Natural killer cell treated with Interleukin-12 subunit alpha and Interleukin-12 subunit beta and Interleukin-15 and Interleukin-18, amount 100 ng/mL, for 72 hours (primary cell): ENCODE measurements at regions not wholly inside any gene's neighbourhood (a gene's known extent, or its start where the extent isn't known, plus 50 kb on each side); places are given as distances from the start of the nearest gene placed in this dataset.

Experiments
- ATAC-seq, 2 donors: fragments of 150-1000 bp; cut with Tn5 transposase in 1 of 2; sonication (Bioruptor Pico), chemical (Tn5 transposase) in 1 of 2; 2 replicates each; pipeline ENCODE4 v1.10.0; 2021
- DNase-seq: peaks from one replicate; pipeline ENCODE4 v3.0.0; 2022; ENCODE audit warnings: low spot score
- H3K27ac Mint-ChIP-seq, 2 donors: 1 replicate in 1 of 2; 2 replicates in 1 of 2; pipeline ENCODE4 v1.8.0; 2022; ENCODE audit warnings: mixed read lengths in 2 of 2, mild to moderate bottlenecking in 1 of 2, moderate library complexity in 1 of 2
- H3K27me3 Mint-ChIP-seq, 2 donors: 1 replicate in 1 of 2; 2 replicates in 1 of 2; pipeline ENCODE4 v1.8.0; 2022; ENCODE audit warnings: mixed read lengths in 2 of 2
- H3K36me3 Mint-ChIP-seq: one replicate; pipeline ENCODE4 v1.8.0; 2022; ENCODE audit warnings: mixed read lengths
- H3K4me1 Mint-ChIP-seq, 2 donors: 1 replicate in 1 of 2; 2 replicates in 1 of 2; pipeline ENCODE4 v1.8.0; 2022; ENCODE audit warnings: low read depth in 2 of 2, mixed read lengths in 2 of 2, mild to moderate bottlenecking in 1 of 2
- H3K4me3 Mint-ChIP-seq: one replicate; pipeline ENCODE4 v1.8.0; 2022; ENCODE audit warnings: mixed read lengths
- H3K9me3 Mint-ChIP-seq: 2 replicates; pipeline ENCODE4 v1.8.0; 2022; ENCODE audit warnings: mixed read lengths

DNA sequence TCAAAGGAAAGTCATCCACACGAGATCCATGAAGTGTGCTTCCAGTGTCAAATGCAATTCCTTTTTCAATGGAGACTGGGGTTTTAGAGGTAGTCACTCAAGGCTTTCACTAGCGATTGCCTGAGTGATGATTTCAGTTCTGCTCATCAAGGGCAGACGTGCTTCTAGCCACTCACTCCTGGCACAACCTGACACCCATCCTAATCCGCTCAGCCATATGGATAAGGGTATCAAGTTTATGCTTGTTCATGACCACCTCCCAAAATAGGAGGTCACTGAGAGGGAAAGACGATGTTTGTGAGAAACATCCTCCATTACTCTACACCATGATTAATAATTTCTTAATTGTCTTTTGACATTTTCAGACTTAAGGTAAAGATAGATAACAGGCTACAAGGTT is 91.3 kb upstream of the HEY2 start:
- H3K27me3 Mint-ChIP-seq: peaks cover 15 to 19% of the 10 kb centered on the region in 2 donors
- H3K36me3 Mint-ChIP-seq: no peaks in the 10 kb centered on the region
- no peak overlapping the region for H3K27ac Mint-ChIP-seq
- DNase-seq (no peak), ATAC-seq (no peak)
- H3K9me3 Mint-ChIP-seq: no peaks in the 10 kb centered on the region
- H3K4me3 Mint-ChIP-seq: no peak overlapping the region
- no peaks in the 10 kb centered on the region for H3K4me1 Mint-ChIP-seq

DNA sequence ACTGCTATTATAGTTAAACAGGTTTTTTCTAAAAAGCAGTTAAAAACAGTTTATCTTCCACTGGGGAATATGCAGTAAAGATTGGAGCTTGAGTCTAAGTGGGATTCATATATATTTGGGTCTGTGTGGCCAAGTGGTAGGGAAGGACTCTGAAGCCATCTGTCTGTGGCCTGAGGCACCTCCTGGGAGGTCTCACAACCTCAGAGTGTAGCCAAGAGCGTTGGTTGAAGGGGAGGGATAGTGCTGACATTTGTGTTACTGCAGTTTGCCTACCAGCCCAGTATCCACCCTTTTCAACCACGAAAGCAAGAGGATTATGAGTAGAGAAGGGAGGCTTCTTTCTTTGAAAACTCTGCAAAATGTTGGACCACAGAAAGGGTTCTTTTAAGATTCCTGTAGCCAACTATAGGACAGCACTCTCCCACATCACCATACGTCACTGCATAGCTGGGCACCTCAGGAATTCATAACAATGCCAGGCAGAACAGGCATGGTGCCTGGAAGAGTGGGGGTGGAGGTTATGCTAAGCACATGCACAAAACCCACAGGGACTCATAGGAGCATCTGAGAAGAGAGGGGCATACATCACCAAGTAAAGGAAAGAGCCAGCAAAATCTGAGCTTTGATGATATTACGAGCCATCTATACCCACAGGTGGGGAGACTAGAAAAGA is 90.5 kb upstream of the HEY2 start:
- no peak for DNase-seq
- no peaks in the 10 kb centered on the region for H3K9me3 Mint-ChIP-seq
- H3K36me3 Mint-ChIP-seq: no peaks in the 10 kb centered on the region
- H3K27me3 Mint-ChIP-seq: peaks cover 15 to 19% of the 10 kb centered on the region in 2 donors
- H3K4me1 Mint-ChIP-seq: no peaks in the 10 kb centered on the region
- no peak overlapping the region for H3K4me3 Mint-ChIP-seq
- ATAC-seq: no peak
- no peak overlapping the region for H3K27ac Mint-ChIP-seq

DNA sequence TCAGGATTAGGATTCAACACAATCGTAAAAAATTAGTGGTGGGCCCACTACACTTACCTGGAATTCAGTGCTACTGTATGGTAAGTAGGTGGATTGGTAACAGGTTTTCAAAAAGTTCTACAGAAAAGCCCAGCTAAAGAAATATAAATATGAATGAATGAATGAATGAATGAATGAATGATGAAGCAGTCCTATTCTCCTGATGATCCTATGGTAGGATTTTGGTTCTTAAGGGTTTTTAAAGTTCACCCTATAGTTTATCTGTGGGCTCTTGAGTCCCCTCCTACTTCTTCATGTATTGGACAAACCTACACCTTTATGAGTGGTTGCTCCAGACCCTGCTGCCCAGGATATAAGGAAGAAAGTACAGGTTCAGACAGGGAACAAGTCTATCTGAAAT is 89.5 kb upstream of the HEY2 start:
- H3K36me3 Mint-ChIP-seq: no peaks in the 10 kb centered on the region
- peaks cover 15 to 19% of the 10 kb centered on the region in 2 donors for H3K27me3 Mint-ChIP-seq
- no peak overlapping the region for H3K27ac Mint-ChIP-seq
- no peaks in the 10 kb centered on the region for H3K4me1 Mint-ChIP-seq
- no peaks in the 10 kb centered on the region for H3K9me3 Mint-ChIP-seq
- no peak overlapping the region for H3K4me3 Mint-ChIP-seq
- ATAC-seq (no peak), DNase-seq (no peak)

DNA sequence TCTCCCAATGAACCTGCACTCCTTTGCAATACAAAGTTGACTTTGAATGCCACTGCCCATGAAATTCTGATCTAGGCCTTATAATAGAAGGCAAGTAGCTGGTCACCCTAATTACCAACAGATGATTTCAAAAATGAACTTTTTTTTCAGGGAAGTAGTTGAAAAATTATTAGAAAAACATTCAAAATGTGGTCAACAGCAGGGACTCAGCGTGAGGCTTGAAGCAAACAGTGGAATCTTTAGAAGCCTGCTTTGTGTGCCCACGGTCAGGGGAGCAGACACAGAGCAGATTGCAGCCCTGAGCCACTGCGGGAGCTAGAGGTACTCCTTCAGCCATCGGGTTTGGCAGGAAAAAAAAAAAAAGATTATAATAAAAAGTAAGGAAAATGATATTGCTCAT is 87.1 kb upstream of the HEY2 start:
- no peaks in the 10 kb centered on the region for H3K4me1 Mint-ChIP-seq
- ATAC-seq (no peak), DNase-seq (no peak)
- no peak overlapping the region for H3K27ac Mint-ChIP-seq
- H3K4me3 Mint-ChIP-seq: no peak overlapping the region
- H3K27me3 Mint-ChIP-seq: peaks cover 25 to 29% of the 10 kb centered on the region in 2 donors
- H3K36me3 Mint-ChIP-seq: no peaks in the 10 kb centered on the region
- no peaks in the 10 kb centered on the region for H3K9me3 Mint-ChIP-seq

DNA sequence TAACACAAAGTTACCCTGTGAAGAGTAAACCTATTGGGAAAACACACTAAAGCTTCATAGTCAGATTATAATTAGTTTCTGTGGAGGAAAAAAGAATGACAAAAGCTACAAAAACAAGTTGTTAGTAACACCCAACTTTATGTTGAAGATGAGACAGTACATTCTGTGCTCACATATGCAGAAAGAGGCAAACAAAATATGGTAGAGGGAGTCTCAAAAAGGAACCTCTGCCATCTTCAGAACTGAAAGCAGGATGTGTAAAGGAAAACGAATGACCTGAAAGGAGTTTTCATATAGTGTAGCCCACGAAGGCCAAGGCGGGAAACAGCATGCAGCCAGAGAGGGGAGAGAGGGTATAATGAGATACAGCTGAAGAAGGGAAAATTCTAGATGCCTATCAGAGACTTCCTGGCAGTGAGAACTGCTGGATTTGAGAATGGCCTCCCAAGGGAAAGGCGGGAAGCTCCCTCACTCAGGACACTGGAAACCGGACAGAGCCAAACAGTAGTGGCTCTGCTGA is 84.1 kb upstream of the HEY2 start:
- Mint-ChIP-seq H3K4me1 (no peaks in the 10 kb centered on the region), H3K27ac (no peak overlapping the region)
- no peak for ATAC-seq

DNA sequence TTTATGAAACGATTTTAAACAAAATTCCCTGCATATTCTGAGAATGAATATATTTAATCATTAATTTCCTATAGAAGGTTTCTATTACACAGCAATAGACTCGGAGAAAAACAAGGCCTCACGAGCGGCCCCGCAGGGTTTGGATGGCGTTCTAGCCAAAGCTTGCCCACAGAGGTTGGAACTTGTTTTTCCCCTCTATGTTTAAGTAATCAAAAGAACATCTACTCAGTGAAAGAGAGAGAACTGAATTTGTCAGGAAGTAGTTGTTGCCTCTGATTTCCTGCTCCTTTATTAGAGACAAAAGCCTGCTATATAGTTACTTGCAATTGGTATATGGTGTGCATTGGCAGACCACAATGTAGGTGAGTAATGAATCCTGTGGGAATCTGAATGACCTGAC is 82.1 kb upstream of the HEY2 start:
- Mint-ChIP-seq H3K36me3 (no peaks in the 10 kb centered on the region), H3K9me3 (no peaks in the 10 kb centered on the region)

More for the DNA sequence above, 84.1 kb upstream of the HEY2 start:
- DNase-seq: no peak
- Mint-ChIP-seq H3K4me3 (no peak overlapping the region), H3K27me3 (peaks cover 18 to 36% of the 10 kb centered on the region in 2 donors), H3K9me3 (no peaks in the 10 kb centered on the region), H3K36me3 (no peaks in the 10 kb centered on the region)

DNA sequence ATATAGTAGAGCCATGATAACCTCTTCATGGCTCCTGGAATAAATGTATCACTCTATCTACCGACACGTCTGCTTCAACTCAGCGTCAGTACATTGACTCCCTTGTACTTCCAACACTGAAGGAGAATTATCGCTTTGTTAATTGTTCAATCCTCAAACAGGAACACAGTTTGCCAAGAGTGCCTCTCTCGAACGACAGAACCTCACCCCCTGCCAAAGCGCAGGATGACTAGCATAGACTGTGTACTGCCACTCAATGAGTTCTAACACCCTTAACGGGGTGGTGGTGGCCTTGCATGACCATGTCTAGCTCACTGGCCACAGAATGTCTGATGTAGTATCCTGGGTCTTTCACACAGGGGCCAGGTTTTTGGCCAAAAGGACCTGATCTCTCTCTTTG is 81.4 kb upstream of the HEY2 start:
- no peaks in the 10 kb centered on the region for H3K4me1 Mint-ChIP-seq
- DNase-seq (no peak), ATAC-seq (no peak)
- no peak overlapping the region for H3K4me3 Mint-ChIP-seq
- H3K9me3 Mint-ChIP-seq: no peaks in the 10 kb centered on the region
- no peak overlapping the region for H3K27ac Mint-ChIP-seq
- peaks cover 19 to 48% of the 10 kb centered on the region in 2 donors for H3K27me3 Mint-ChIP-seq
- H3K36me3 Mint-ChIP-seq: no peaks in the 10 kb centered on the region

More for the DNA sequence above, 82.1 kb upstream of the HEY2 start:
- Mint-ChIP-seq H3K4me1 (no peaks in the 10 kb centered on the region), H3K27ac (no peak overlapping the region), H3K4me3 (no peak overlapping the region), H3K27me3 (peaks cover 17 to 43% of the 10 kb centered on the region in 2 donors)
- ATAC-seq (no peak), DNase-seq (no peak)

DNA sequence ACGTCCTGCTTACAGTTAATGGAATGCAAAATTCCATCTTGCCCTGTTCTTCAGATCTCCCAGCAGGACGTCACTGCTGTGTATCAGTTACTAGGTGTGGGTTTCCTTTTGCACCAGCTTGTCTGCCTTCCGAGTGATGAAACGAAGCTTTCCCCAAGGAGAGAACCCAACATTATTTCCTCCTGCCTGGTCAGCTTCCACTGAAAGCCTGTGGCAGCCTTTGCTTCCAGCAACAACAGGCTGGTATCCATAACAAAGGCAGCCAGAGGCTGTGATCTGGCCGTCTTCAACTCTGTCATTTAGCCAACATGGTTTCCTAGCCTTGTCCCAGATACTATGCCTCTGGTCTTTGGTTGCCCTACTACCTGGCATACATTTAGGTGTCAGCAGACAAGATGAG is 78.9 kb upstream of the HEY2 start:
- Mint-ChIP-seq H3K4me3 (no peak overlapping the region), H3K36me3 (no peaks in the 10 kb centered on the region), H3K27me3 (peaks cover 27 to 58% of the 10 kb centered on the region in 2 donors), H3K9me3 (no peaks in the 10 kb centered on the region), H3K27ac (no peak overlapping the region), H3K4me1 (no peaks in the 10 kb centered on the region)
- ATAC-seq (no peak), DNase-seq (no peak)

DNA sequence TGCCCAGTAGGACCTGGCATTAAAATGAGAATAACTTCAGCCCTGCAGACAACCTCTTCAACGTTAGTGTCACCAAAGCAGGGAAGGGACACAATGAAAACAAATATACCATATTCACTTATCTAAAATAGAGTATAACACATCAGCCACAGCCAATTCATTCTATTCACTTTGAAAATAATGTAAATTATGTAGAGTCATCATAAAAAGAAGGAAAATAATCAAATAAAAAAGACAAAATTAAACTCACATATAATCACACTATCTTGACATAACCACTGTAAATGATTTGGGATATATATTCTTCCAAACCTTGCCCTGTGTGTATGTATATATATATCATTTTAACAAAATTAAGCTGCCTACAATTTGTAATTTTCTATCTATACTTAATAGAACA is 78.1 kb upstream of the HEY2 start:
- no peaks in the 10 kb centered on the region for H3K4me1 Mint-ChIP-seq
- ATAC-seq: no peak
- no peak overlapping the region for H3K27ac Mint-ChIP-seq
- H3K4me3 Mint-ChIP-seq: no peak overlapping the region
- no peaks in the 10 kb centered on the region for H3K36me3 Mint-ChIP-seq
- no peak for DNase-seq
- H3K9me3 Mint-ChIP-seq: no peaks in the 10 kb centered on the region
- H3K27me3 Mint-ChIP-seq: peaks cover 28 to 60% of the 10 kb centered on the region in 2 donors

DNA sequence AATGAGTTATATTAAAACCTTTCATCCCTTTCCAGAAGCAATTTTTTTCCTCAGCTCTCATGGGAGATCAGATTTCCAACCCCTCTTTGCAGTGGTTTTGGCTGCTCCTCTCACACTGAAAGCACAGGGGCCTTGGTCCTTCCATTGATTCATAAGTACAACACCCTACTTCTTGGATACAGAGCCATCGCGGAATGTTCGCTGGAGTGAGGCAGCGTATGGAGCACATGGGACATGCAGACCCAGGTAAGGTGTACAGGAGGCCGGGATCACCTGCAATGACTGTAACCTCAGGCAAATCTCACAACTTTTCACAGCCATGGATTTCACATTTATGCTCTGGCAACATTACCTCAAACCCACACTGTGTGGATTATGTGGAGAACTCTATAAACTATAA is 75.2 kb upstream of the HEY2 start:
- DNase-seq: no peak
- Mint-ChIP-seq H3K27ac (no peak overlapping the region), H3K36me3 (no peaks in the 10 kb centered on the region), H3K4me3 (no peak overlapping the region), H3K9me3 (no peaks in the 10 kb centered on the region), H3K4me1 (no peaks in the 10 kb centered on the region), H3K27me3 (peaks cover 24 to 39% of the 10 kb centered on the region in 2 donors)
- no peak for ATAC-seq

DNA sequence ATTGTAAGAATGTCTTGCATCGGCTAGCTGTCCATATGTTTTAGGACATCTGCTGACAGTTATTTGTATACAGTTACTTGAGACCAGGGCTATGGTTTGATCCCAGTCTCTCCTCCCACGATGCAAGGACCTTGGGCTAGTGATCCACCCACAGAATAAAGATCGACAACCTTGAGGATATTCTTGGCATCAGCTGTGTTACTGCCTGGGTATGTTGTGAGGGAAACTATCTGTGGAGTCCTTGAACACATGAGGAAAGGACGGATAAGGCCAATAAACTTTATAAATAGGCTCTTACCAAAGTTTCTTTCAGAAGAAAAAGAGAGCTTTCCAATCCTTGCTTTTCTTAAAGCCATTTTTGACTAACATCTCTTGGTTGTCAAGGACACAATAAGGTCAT is 70.8 kb upstream of the HEY2 start:
- Mint-ChIP-seq H3K9me3 (no peaks in the 10 kb centered on the region), H3K4me1 (peaks cover 0 to 4% of the 10 kb centered on the region in 2 donors), H3K27ac (no peak overlapping the region), H3K4me3 (no peak overlapping the region), H3K27me3 (peaks cover 34 to 37% of the 10 kb centered on the region in 2 donors), H3K36me3 (no peaks in the 10 kb centered on the region)
- ATAC-seq (no peak), DNase-seq (no peak)

DNA sequence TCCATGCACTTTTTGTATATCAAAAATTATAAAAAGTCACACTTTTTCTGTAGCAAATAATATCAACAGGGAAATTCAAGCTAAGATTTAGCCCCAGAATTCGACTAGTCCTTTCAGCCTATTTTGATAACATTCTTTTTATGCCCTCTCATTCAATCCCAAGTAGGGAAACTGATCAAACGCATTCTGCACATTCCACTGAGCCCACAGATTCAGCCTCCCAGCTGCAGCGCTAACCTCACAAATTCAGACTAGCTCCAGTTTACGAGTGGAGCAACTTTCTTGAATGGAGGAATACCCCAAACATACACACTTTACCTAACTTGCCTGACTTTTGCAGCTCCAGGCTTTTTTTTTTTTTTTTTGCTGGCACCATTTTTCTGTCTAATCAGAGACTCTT is 70.3 kb upstream of the HEY2 start:
- ATAC-seq (no peak), DNase-seq (no peak)
- H3K9me3 Mint-ChIP-seq: no peaks in the 10 kb centered on the region
- peaks cover 34 to 40% of the 10 kb centered on the region in 2 donors for H3K27me3 Mint-ChIP-seq
- H3K4me3 Mint-ChIP-seq: no peak overlapping the region
- H3K36me3 Mint-ChIP-seq: no peaks in the 10 kb centered on the region
- H3K27ac Mint-ChIP-seq: no peak overlapping the region
- H3K4me1 Mint-ChIP-seq: peaks cover 0 to 4% of the 10 kb centered on the region in 2 donors

DNA sequence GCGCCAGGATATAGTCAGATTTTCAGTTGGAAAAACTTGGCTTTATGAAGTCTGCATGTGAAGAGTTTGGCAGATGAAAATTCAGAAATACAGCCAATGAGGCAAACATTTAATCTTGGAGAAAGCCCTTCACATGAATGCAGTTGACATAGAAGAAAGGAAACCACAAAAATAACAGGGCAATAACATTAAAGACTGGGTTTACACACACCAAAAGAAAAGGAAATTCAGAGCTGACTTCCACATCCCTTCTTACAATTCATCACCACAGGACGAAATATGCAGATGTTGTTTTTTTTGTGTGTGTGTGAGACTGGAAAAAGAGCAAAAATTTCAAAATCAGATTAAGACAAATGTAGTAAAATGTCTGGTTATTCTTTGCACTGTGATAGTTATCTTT is 69.8 kb upstream of the HEY2 start:
- H3K9me3 Mint-ChIP-seq: no peaks in the 10 kb centered on the region
- ATAC-seq (no peak), DNase-seq (no peak)
- no peaks in the 10 kb centered on the region for H3K36me3 Mint-ChIP-seq
- no peak overlapping the region for H3K27ac Mint-ChIP-seq
- H3K4me3 Mint-ChIP-seq: no peak overlapping the region
- peaks cover 0 to 4% of the 10 kb centered on the region in 2 donors for H3K4me1 Mint-ChIP-seq
- H3K27me3 Mint-ChIP-seq: peaks cover 30 to 41% of the 10 kb centered on the region in 2 donors

DNA sequence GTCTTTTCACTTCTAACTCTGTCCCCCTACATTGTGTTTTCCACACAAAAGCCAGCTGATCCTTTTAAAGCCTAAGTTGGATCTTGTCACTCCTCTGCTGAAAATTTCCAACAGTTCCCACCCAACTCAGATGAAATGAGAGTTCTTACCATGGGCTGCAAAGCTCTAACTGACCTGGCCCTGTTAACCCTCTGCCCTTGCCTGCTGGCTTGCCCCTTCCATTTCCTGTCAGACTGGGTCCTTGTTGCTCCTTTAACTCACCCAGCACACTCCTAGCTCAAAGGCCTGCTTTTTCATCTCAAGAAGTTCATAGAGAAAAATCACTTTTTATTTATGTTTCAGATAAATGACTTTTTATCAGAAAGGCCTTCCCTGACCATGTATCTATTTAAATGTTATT is 66.5 kb upstream of the HEY2 start:
- no peak overlapping the region for H3K4me3 Mint-ChIP-seq
- ATAC-seq (no peak), DNase-seq (no peak)
- H3K9me3 Mint-ChIP-seq: no peaks in the 10 kb centered on the region
- peaks cover 39 to 50% of the 10 kb centered on the region in 2 donors for H3K27me3 Mint-ChIP-seq
- peaks cover 3% of the 10 kb centered on the region for H3K36me3 Mint-ChIP-seq
- H3K27ac Mint-ChIP-seq: no peak overlapping the region
- H3K4me1 Mint-ChIP-seq: peaks cover 0 to 4% of the 10 kb centered on the region in 2 donors

DNA sequence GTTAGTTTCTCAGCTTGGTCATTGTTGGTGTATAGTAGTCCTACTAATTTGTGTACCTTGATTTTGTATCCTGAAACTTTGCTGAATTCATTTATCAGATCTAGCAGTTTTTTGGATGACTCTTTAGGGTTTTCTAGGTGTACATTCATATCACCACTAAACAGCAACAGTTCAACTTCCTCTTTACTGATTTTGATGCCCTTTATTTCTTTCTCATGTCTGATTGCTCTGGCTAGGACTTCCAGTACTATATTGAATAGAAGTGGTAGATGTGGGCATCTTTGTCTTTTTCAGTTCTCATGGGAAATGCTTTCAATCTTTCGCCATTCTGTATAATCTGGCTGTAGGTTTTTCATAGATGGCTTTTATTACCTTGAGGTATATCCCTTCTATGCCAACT is 61.3 kb upstream of the HEY2 start:
- Mint-ChIP-seq H3K9me3 (peaks cover 6% of the 10 kb centered on the region), H3K27ac (no peak overlapping the region), H3K4me3 (no peak overlapping the region), H3K36me3 (peaks cover 19% of the 10 kb centered on the region), H3K4me1 (no peaks in the 10 kb centered on the region), H3K27me3 (peaks cover 29 to 76% of the 10 kb centered on the region in 2 donors)
- ATAC-seq (no peak), DNase-seq (no peak)
